HL-60 (cell line): ENCODE measurements at regions not wholly inside any gene's neighbourhood (a gene's known extent, or its start where the extent isn't known, plus 50 kb on each side); places are given as distances from the start of the nearest gene placed in this dataset.

Experiments
- DNase-seq, 2 experiments: peaks; one replicate each; pipeline ENCODE4 v3.0.0-alpha.2; 2010 to 2020; ENCODE audit warnings: low read depth in 1 of 2, low spot score in 1 of 2
- H3K27ac ChIP-seq: fragments of 250-450 bp; sonication (Bioruptor Pico); replicated peaks from 2 replicates; pipeline ENCODE4 v1.5.1; 2020; ENCODE audit warnings: mild to moderate bottlenecking, moderate library complexity
- H3K27me3 ChIP-seq: fragments of 250-450 bp; sonication (Bioruptor Pico); 2 replicates; pipeline ENCODE4 v1.5.1; 2021; ENCODE audit warnings: mild to moderate bottlenecking, moderate library complexity; ENCODE audit not compliant: insufficient read depth, poor library complexity, severe bottlenecking
- H3K4me3 ChIP-seq: replicated peaks from 2 replicates; pipeline ENCODE4 v1.5.1; 2011; ENCODE audit warnings: mild to moderate bottlenecking, control low read depth, low read length; ENCODE audit not compliant: insufficient read depth
- CTCF ChIP-seq: IDR thresholded peaks from one replicate; pipeline ENCODE4 v1.5.1; 2011; ENCODE audit warnings: low read length, control low read depth, inconsistent platforms; ENCODE audit not compliant: insufficient read depth
- GABPA ChIP-seq: IDR thresholded peaks from 2 replicates; pipeline ENCODE4 v1.6.1; 2012; ENCODE audit warnings: low read depth
- POLR2AphosphoS5 ChIP-seq: IDR thresholded peaks from 2 replicates; pipeline ENCODE4 v1.6.1; 2012; ENCODE audit warnings: low read depth
- REST ChIP-seq: IDR thresholded peaks from 2 replicates; pipeline ENCODE4 v1.6.1; 2012; ENCODE audit warnings: low read depth; ENCODE audit not compliant: insufficient replicate concordance
- SPI1 ChIP-seq: IDR thresholded peaks from 2 replicates; pipeline ENCODE4 v1.6.1; 2012; ENCODE audit warnings: low read depth, mild to moderate bottlenecking, borderline replicate concordance

- H3K27ac ChIP-seq, result no peak overlapping the region
- no peak overlapping the region for H3K4me3 ChIP-seq
- no peaks in the 10 kb centered on the region for H3K27me3 ChIP-seq
- DNase-seq, result no peak
- no peak for TF ChIP-seq GABPA
- no peak for TF ChIP-seq POLR2AphosphoS5
- TF ChIP-seq SPI1, result no peak
- TF ChIP-seq CTCF, result no peak
- TF ChIP-seq REST, result no peak
These were observed 446.1 kb downstream of the SOX9 start for GRCh38 chr17:72566671-72567484.

GRCh38 chr17:72567774-72568173 lies 447.0 kb downstream of the SOX9 start:
- no peaks in the 10 kb centered on the region for H3K27me3 ChIP-seq
- no peak overlapping the region for H3K4me3 ChIP-seq
- DNase-seq, result no peak
- no peak overlapping the region for H3K27ac ChIP-seq
- no peak for TF ChIP-seq CTCF
- TF ChIP-seq GABPA, result no peak
- TF ChIP-seq REST, result no peak
- TF ChIP-seq POLR2AphosphoS5, result no peak
- TF ChIP-seq SPI1, result no peak

GRCh38 chr17:72569148-72569946 lies 448.5 kb downstream of the SOX9 start:
- H3K4me3 ChIP-seq, result no peak overlapping the region
- H3K27ac ChIP-seq, result no peak overlapping the region
- DNase-seq, result no peak
- H3K27me3 ChIP-seq, result no peaks in the 10 kb centered on the region
- TF ChIP-seq POLR2AphosphoS5 (no peak), REST (no peak), GABPA (no peak), SPI1 (no peak), CTCF (no peak)
